ENCODE measurements at regions not wholly inside any gene's neighbourhood (a gene's known extent, or its start where the extent isn't known, plus 50 kb on each side); places are given as distances from the start of the nearest gene placed in this dataset.

- TF ChIP-seq CTCF (conservative IDR thresholded peaks at IDR 0.05) (no peak), ZFX (IDR thresholded peaks at IDR 0.05) (no peak)
Observed at GRCh38 chr7:67636348-67637022, 639.9 kb downstream of the TYW1 start.

All from C4-2B (cell line).